Testis (tissue), 2 donors: ENCODE measurements at regions not wholly inside any gene's neighbourhood (a gene's known extent, or its start where the extent isn't known, plus 50 kb on each side); places are given as distances from the start of the nearest gene placed in this dataset.

Experiments
- CTCF ChIP-seq, 3 experiments: fragments of 450-650 bp in 2 of 3; fragments of 200-600 bp in 1 of 3; sonication (generic) in 1 of 3; IDR thresholded peaks; one replicate each; pipeline ENCODE4 v1.5.1; 2016 to 2019; ENCODE audit warnings: antibody characterized with exemption in 3 of 3, mild to moderate bottlenecking in 2 of 3, moderate library complexity in 1 of 3
- POLR2A ChIP-seq: fragments of 450-650 bp; IDR thresholded peaks from one replicate; pipeline ENCODE4 v1.6.1; 2017; ENCODE audit warnings: antibody characterized with exemption, mild to moderate bottlenecking, moderate library complexity

DNA sequence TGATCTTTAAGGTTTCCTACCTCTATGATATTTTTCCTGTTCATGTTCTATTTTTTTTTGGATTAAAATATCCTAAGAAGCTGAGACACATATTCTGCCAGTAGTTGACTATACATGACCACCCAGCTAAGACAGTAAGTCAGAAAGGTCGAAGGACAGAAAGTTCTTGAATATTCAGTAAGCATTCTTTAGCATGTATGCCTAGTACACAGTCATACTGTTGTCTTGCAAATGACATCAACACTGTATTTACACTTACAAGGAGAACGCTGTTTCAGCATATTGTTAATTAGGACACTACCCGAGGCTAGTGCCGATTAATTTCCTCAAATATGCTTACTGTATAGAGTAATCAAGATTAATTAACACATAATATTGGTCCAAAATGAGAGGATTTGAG, 300.6 kb downstream of the STIM2 start:
- TF ChIP-seq CTCF (IDR thresholded peaks at IDR 0.05) = no peak
- TF ChIP-seq POLR2A = no peak
